ENCODE measurements at regions not wholly inside any gene's neighbourhood (a gene's known extent, or its start where the extent isn't known, plus 50 kb on each side); places are given as distances from the start of the nearest gene placed in this dataset.

GRCh38 chr14:55803873-55804553, 224.0 kb downstream of the KTN1 start:
- Mint-ChIP-seq H3K9me3 (no peaks in the 10 kb centered on the region), H3K27ac (no peak overlapping the region), H3K27me3 (no peaks in the 10 kb centered on the region), H3K4me3 (no peak overlapping the region), H3K36me3 (ENCODE audit: low read depth) (no peaks in the 10 kb centered on the region), H3K4me1 (peaks cover 5% of the 10 kb centered on the region)
- intact Hi-C loops (cut with micrococcal nuclease): no loop called here
- TF ChIP-seq CTCF (IDR thresholded peaks at IDR 0.05): no peak
- ChIA-PET CTCF (no interaction called here), POLR2A (no interaction called here)
- ATAC-seq (ENCODE audit: low read depth) (no peak), DNase-seq (no peak)

DNA sequence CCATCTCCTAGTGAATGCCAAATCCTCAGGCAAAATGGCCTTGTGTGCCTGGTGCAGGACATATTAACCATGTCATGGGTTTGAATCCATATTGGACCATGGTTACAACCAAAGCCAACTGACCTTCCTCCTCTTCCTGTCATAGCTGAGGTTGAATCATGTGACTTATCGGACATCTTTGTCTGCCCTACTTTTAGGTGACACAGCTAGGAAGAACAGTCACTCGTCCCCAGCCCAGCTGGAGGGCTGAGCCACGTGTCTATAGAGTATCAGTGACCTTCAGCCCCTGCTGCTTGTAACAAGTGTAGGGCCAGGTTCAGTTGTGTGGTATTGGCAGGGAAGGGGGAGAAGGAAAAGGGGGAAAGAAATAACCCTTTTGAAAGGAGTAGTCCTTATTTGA, 225.2 kb downstream of the KTN1 start:
- H3K27ac Mint-ChIP-seq: no peak overlapping the region
- DNase-seq: no peak
- no peaks in the 10 kb centered on the region for H3K9me3 Mint-ChIP-seq
- H3K4me1 Mint-ChIP-seq: peaks cover 5% of the 10 kb centered on the region
- no peak for TF ChIP-seq CTCF (IDR thresholded peaks at IDR 0.05)
- ATAC-seq (ENCODE audit: low read depth): no peak
- H3K36me3 Mint-ChIP-seq (ENCODE audit: low read depth): no peaks in the 10 kb centered on the region
- H3K4me3 Mint-ChIP-seq: no peak overlapping the region
- H3K27me3 Mint-ChIP-seq: no peaks in the 10 kb centered on the region
- intact Hi-C loops (cut with micrococcal nuclease): no loop called here
- CTCF ChIA-PET: no interaction called here
- POLR2A ChIA-PET: no interaction called here

- ChIA-PET POLR2A (no interaction called here), CTCF (no interaction called here)
- Mint-ChIP-seq H3K4me1 (peaks cover 5% of the 10 kb centered on the region), H3K27ac (no peak overlapping the region), H3K36me3 (ENCODE audit: low read depth) (no peaks in the 10 kb centered on the region), H3K4me3 (no peak overlapping the region), H3K27me3 (peaks cover 4% of the 10 kb centered on the region), H3K9me3 (no peaks in the 10 kb centered on the region)
- intact Hi-C loops (cut with micrococcal nuclease): no loop called here
- no peak for TF ChIP-seq CTCF (IDR thresholded peaks at IDR 0.05)
- DNase-seq: no peak
- no peak for ATAC-seq (ENCODE audit: low read depth)
These were observed 227.3 kb downstream of the KTN1 start for GRCh38 chr14:55807053-55807880.

DNA sequence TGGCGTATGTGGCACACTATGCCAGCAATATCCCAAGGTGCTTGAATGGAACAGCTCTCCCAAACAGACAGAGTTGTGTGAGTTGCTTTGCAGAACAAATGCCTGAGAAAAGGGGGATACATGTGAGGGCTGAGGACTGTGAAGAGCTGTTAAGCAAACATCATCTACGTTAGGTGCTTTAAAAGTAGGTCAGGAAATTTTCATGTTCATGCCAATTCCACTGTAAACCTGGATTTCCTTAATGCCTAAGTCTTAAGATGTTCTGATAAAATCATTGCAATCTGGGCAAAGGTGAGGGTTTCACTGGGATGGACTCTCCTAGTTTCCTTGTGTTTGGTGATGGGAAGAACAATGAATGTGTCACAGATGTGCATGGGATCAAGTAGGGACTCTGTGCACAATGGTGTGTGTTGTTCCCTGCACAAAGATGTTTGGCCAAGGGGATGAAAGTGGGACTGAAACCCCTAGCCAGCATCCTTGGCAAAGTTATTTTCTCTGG, 227.9 kb downstream of the KTN1 start:
- ATAC-seq (ENCODE audit: low read depth): no peak
- TF ChIP-seq CTCF (IDR thresholded peaks at IDR 0.05): no peak
- DNase-seq: no peak
- ChIA-PET POLR2A (no interaction called here), CTCF (no interaction called here)
- Mint-ChIP-seq H3K27ac (no peak overlapping the region), H3K4me3 (no peak overlapping the region), H3K4me1 (peaks cover 5% of the 10 kb centered on the region), H3K9me3 (no peaks in the 10 kb centered on the region), H3K36me3 (ENCODE audit: low read depth) (no peaks in the 10 kb centered on the region), H3K27me3 (peaks cover 4% of the 10 kb centered on the region)
- intact Hi-C loops (cut with micrococcal nuclease): no loop called here

DNA sequence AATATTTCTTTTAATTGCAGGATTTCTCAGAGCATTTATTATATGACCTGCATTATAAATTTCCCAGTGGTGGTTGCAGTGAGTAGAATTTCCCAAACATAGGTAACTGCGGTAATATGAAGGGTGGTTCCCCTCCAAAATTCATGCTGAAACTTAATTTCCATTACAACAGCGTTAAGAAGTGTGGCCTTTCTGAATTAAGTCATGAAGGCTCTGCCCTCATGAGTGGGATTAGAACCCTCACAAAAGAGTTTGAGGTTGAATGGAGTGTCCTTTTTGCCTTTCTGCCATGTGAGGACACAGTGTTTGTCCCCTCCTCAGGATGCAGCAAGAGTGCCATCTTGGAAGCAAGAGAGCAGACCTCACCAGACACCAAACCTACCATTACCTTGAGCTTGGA, 233.6 kb downstream of the KTN1 start:
- Mint-ChIP-seq H3K4me1 (no peaks in the 10 kb centered on the region), H3K4me3 (no peak overlapping the region), H3K9me3 (no peaks in the 10 kb centered on the region), H3K27ac (no peak overlapping the region), H3K27me3 (peaks cover 7% of the 10 kb centered on the region), H3K36me3 (ENCODE audit: low read depth) (no peaks in the 10 kb centered on the region)
- CTCF ChIA-PET: no interaction called here
- TF ChIP-seq CTCF (IDR thresholded peaks at IDR 0.05): no peak
- POLR2A ChIA-PET: no interaction called here
- intact Hi-C loops (cut with micrococcal nuclease): no loop called here
- ATAC-seq (ENCODE audit: low read depth): no peak
- no peak for DNase-seq

All from activated B cell treated with CpG ODN at 0.5 μM for 24 hours (primary cell).